ENCODE measurements at regions not wholly inside any gene's neighbourhood (a gene's known extent, or its start where the extent isn't known, plus 50 kb on each side); places are given as distances from the start of the nearest gene placed in this dataset.
"Not testable (repeated sequence)": the region's sequence is repeated elsewhere in the genome, so short reads cannot be mapped to it uniquely, and the experiment has no call there.

GRCh38 chr12:43192442-43192841 is 359.6 kb downstream of the ADAMTS20 start:
- not testable (repeated sequence) for DNase-seq

- no peak for DNase-seq
These were observed 371.8 kb downstream of the ADAMTS20 start for GRCh38 chr12:43180242-43180641.

GRCh38 chr12:43179486-43179885 is 372.5 kb downstream of the ADAMTS20 start:
- DNase-seq: no peak

GRCh38 chr12:43177276-43177675 is 374.7 kb downstream of the ADAMTS20 start:
- no peak for DNase-seq

GRCh38 chr12:43169115-43169681 is 382.8 kb downstream of the ADAMTS20 start:
- no peak for DNase-seq

GRCh38 chr12:43167691-43168090 is 384.3 kb downstream of the ADAMTS20 start:
- DNase-seq: no peak

- DNase-seq: no peak
These were observed 386.7 kb downstream of the ADAMTS20 start for GRCh38 chr12:43165351-43165750.

GRCh38 chr12:43162138-43162537 is 389.9 kb downstream of the ADAMTS20 start:
- no peak for DNase-seq

- no peak for DNase-seq
These were observed 392.5 kb downstream of the ADAMTS20 start for GRCh38 chr12:43159506-43159905.

- no peak for DNase-seq
These were observed 393.9 kb downstream of the ADAMTS20 start for GRCh38 chr12:43158126-43158525.

GRCh38 chr12:43155376-43155775 is 396.6 kb downstream of the ADAMTS20 start:
- DNase-seq: no peak

- no peak for DNase-seq
These were observed 397.4 kb downstream of the ADAMTS20 start for GRCh38 chr12:43154498-43155045.

GRCh38 chr12:43151441-43151981 is 400.5 kb downstream of the ADAMTS20 start:
- no peak for DNase-seq

- DNase-seq: no peak
These were observed 403.3 kb downstream of the ADAMTS20 start for GRCh38 chr12:43148691-43149090.

GRCh38 chr12:43147878-43148277 is 404.1 kb downstream of the ADAMTS20 start:
- no peak for DNase-seq

- DNase-seq: no peak
These were observed 406.5 kb downstream of the ADAMTS20 start for GRCh38 chr12:43145481-43145880.

GRCh38 chr12:43143278-43143677 is 408.7 kb downstream of the ADAMTS20 start:
- no peak for DNase-seq

GRCh38 chr12:43132291-43132690 is 419.7 kb downstream of the ADAMTS20 start:
- DNase-seq: no peak

GRCh38 chr12:43131301-43131700 is 420.7 kb downstream of the ADAMTS20 start:
- DNase-seq: no peak

GRCh38 chr12:43127886-43128549 is 424.0 kb downstream of the ADAMTS20 start:
- DNase-seq: no peak

- DNase-seq: no peak
These were observed 425.2 kb downstream of the ADAMTS20 start for GRCh38 chr12:43126652-43127375.

GRCh38 chr12:43123461-43123860 is 428.5 kb downstream of the ADAMTS20 start:
- no peak for DNase-seq

Data from nucleus accumbens (tissue), 56 donors.